HCT116 (cell line): ENCODE measurements at regions not wholly inside any gene's neighbourhood (a gene's known extent, or its start where the extent isn't known, plus 50 kb on each side); places are given as distances from the start of the nearest gene placed in this dataset.

Source experiments
- ATAC-seq: fragments of 200-7000 bp; cut with Tn5 transposase; 2 replicates; pipeline ENCODE4 v1.9.1; 2020; ENCODE audit warnings: mild to moderate bottlenecking, moderate library complexity
- BruUV-seq: library from RNA; stranded (reverse); fragments of 400-500 nt; replicated peaks from 2 replicates; lab custom pipeline; 2021; lab: Mats Ljungman, UMichigan
- CTCF ChIA-PET: fragments of 300-600 bp; sonication (Branson Sonifier 250); formaldehyde crosslinking; loops from one replicate; lab custom pipeline; 2021; ENCODE audit warnings: antibody characterized with exemption; lab: Charles Lee
- POLR2A ChIA-PET: fragments of 300-600, 350-600 bp; sonication (Branson Sonifier 250); formaldehyde crosslinking; loops from one replicate; lab custom pipeline; 2021; ENCODE audit warnings: antibody characterized with exemption; lab: Charles Lee
- RAD21 ChIA-PET, 2 experiments: fragments of 300-600 bp; sonication (Branson Sonifier 250); formaldehyde crosslinking; loops; one replicate each; lab custom pipeline; 2023; ENCODE audit warnings: low total read pairs in 2 of 2; ENCODE audit not compliant: uncharacterized antibody in 2 of 2, unreplicated experiment in 2 of 2, low non-redundant PET in 1 of 2; lab: Charles Lee
- DNase-seq: peaks from one replicate; pipeline ENCODE4 v3.0.0-alpha.2; 2010; ENCODE audit warnings: low read depth, low spot score
- H2AFZ ChIP-seq: fragments of 200-600 bp; shearing (Covaris generic), sonication (generic); 2 replicates; pipeline ENCODE4 v1.6.1; 2017; ENCODE audit warnings: low read depth, mixed run types, mixed read lengths, antibody characterized with exemption, low read length; ENCODE audit not compliant: poor library complexity, severe bottlenecking
- H3K27ac ChIP-seq: 2 replicates; pipeline ENCODE4 v1.5.1; 2012; ENCODE audit warnings: low read depth, low read length
- H3K27me3 ChIP-seq: fragments of 200-600 bp; sonication (generic); 2 replicates; pipeline ENCODE4 v1.6.1; 2016; ENCODE audit warnings: mixed run types, low read length, mixed read lengths; ENCODE audit not compliant: insufficient read depth
- H3K36me3 ChIP-seq, 2 experiments: fragments of 200-500 bp in 1 of 2; fragments of 200-600 bp in 1 of 2; sonication (Bioruptor generic) in 1 of 2; sonication (generic) in 1 of 2; 2 replicates each; pipeline versions ENCODE4 v1.5.1 to v1.6.1; 2014 to 2016; ENCODE audit warnings: low read length in 2 of 2, inconsistent platforms in 1 of 2, mixed read lengths in 1 of 2, mixed run types in 1 of 2; ENCODE audit not compliant: insufficient read depth in 2 of 2, control insufficient read depth in 1 of 2
- H3K4me1 ChIP-seq, 2 experiments: fragments of 200-600 bp in 1 of 2; sonication (generic) in 1 of 2; 2 replicates each; pipeline versions ENCODE4 v1.5.1 to v1.6.1; 2012 to 2017; ENCODE audit warnings: low read length in 2 of 2, inconsistent platforms in 1 of 2, mild to moderate bottlenecking in 1 of 2, mixed read lengths in 1 of 2, mixed run types in 1 of 2, moderate library complexity in 1 of 2; ENCODE audit not compliant: insufficient read depth in 2 of 2, control insufficient read depth in 1 of 2
- H3K4me2 ChIP-seq: fragments of 200-600 bp; sonication (generic); 2 replicates; pipeline ENCODE4 v1.6.1; 2017; ENCODE audit warnings: mixed run types, low read length, mixed read lengths
- H3K4me3 ChIP-seq, 2 experiments: fragments of 200-600 bp in 1 of 2; sonication (generic) in 1 of 2; replicated peaks in 1 of 2; 2 replicates each; pipeline ENCODE4 v1.5.1; 2011 to 2016; ENCODE audit warnings: low read length in 2 of 2, control low read depth in 1 of 2, low read depth in 1 of 2, mild to moderate bottlenecking in 1 of 2, mixed read lengths in 1 of 2, mixed run types in 1 of 2
- H3K79me2 ChIP-seq: fragments of 200-600 bp; sonication (generic); 2 replicates; pipeline ENCODE4 v1.6.1; 2017; ENCODE audit warnings: mild to moderate bottlenecking, mixed run types, low read length, moderate library complexity, mixed read lengths; ENCODE audit not compliant: insufficient read depth
- H3K9ac ChIP-seq: fragments of 200-600 bp; sonication (generic); 2 replicates; pipeline ENCODE4 v1.6.1; 2016; ENCODE audit warnings: low read length, mixed read lengths
- H3K9me2 ChIP-seq: fragments of 200-600 bp; sonication (generic), shearing (Covaris generic); 2 replicates; pipeline ENCODE4 v1.6.1; 2017; ENCODE audit warnings: mixed run types, mild to moderate bottlenecking, moderate library complexity; ENCODE audit not compliant: insufficient read depth
- H3K9me3 ChIP-seq, 2 experiments: fragments of 200-500 bp in 1 of 2; fragments of 200-600 bp in 1 of 2; sonication (Bioruptor generic) in 1 of 2; sonication (generic) in 1 of 2; 2 replicates each; pipeline ENCODE4 v1.6.1; 2014 to 2017; ENCODE audit warnings: low read length in 2 of 2, mixed read lengths in 2 of 2, inconsistent platforms in 1 of 2, low read depth in 1 of 2, mild to moderate bottlenecking in 1 of 2, mixed run types in 1 of 2, moderate library complexity in 1 of 2; ENCODE audit not compliant: control insufficient read depth in 1 of 2, insufficient read depth in 1 of 2
- H4K20me1 ChIP-seq: fragments of 200-600 bp; sonication (generic), shearing (Covaris generic); 2 replicates; pipeline ENCODE4 v1.6.1; 2017; ENCODE audit warnings: mixed run types, mild to moderate bottlenecking, moderate library complexity; ENCODE audit not compliant: insufficient read depth
- CEBPB ChIP-seq: IDR thresholded peaks from 2 replicates; pipeline ENCODE4 v1.6.1; 2012; ENCODE audit warnings: low read depth
- CTCF ChIP-seq, 3 experiments: fragments of 200-600 bp in 1 of 3; sonication (generic) in 1 of 3; IDR thresholded peaks in 2 of 3; conservative IDR thresholded peaks in 1 of 3; 2 replicates each; pipeline ENCODE4 v1.5.1; 2012 to 2017; ENCODE audit warnings: low read depth in 2 of 3, low read length in 2 of 3, antibody characterized with exemption in 1 of 3, borderline replicate concordance in 1 of 3, control low read depth in 1 of 3, mild to moderate bottlenecking in 1 of 3, mixed read lengths in 1 of 3, mixed run types in 1 of 3, moderate library complexity in 1 of 3; ENCODE audit not compliant: insufficient read depth in 1 of 3
- EGR1 ChIP-seq: IDR thresholded peaks from 2 replicates; pipeline ENCODE4 v1.6.1; 2012; ENCODE audit warnings: low read depth
- EZH2 ChIP-seq: fragments of 200-600 bp; sonication (generic); IDR thresholded peaks from 2 replicates; pipeline ENCODE4 v1.6.1; 2017; ENCODE audit warnings: antibody characterized with exemption, mixed run types
- EZH2phosphoT487 ChIP-seq: fragments of 200-600 bp; IDR thresholded peaks from 2 replicates; pipeline ENCODE4 v1.6.1; 2018; ENCODE audit warnings: antibody characterized with exemption, borderline replicate concordance
- JUND ChIP-seq: IDR thresholded peaks from 2 replicates; pipeline ENCODE4 v1.6.1; 2012
- REST ChIP-seq: IDR thresholded peaks from 2 replicates; pipeline ENCODE4 v1.6.1; 2012; ENCODE audit warnings: low read depth
- SP1 ChIP-seq: IDR thresholded peaks from 2 replicates; pipeline ENCODE4 v1.6.1; 2012; ENCODE audit warnings: low read depth
- TCF7L2 ChIP-seq: IDR thresholded peaks from 2 replicates; pipeline ENCODE4 v1.7.0; 2011; ENCODE audit warnings: borderline replicate concordance, inconsistent platforms; ENCODE audit not compliant: insufficient read depth, insufficient read length; ENCODE audit errors: extremely low read depth
- YY1 ChIP-seq: IDR thresholded peaks from 2 replicates; pipeline ENCODE4 v1.6.1; 2011; ENCODE audit warnings: low read length, low read depth, moderate library complexity, mild to moderate bottlenecking; ENCODE audit not compliant: insufficient replicate concordance; ENCODE audit errors: extremely low read depth
- ZBTB33 ChIP-seq: IDR thresholded peaks from 2 replicates; pipeline ENCODE4 v1.6.1; 2011; ENCODE audit warnings: mild to moderate bottlenecking, low read length, moderate library complexity; ENCODE audit not compliant: insufficient replicate concordance; ENCODE audit errors: extremely low read depth
- ZFX ChIP-seq: fragments of 450-650 bp; IDR thresholded peaks from 2 replicates; pipeline ENCODE4 v1.6.1; 2017
- ZNF274 ChIP-seq: fragments of 200-500 bp; sonication (Bioruptor generic); IDR thresholded peaks from 2 replicates; pipeline ENCODE4 v1.6.1; 2014; ENCODE audit warnings: mild to moderate bottlenecking, low read depth, low read length, inconsistent platforms
- intact Hi-C: fragments of 100-400 bp; cut with micrococcal nuclease; formaldehyde crosslinking; loops from 2 replicates; pipeline ENCODE4 v1.10.0; 2022

GRCh38 chr14:106442857-106443256 lies 916.5 kb downstream of the TMEM121 start:
- peaks cover 11 to 13% of the 10 kb centered on the region in 2 experiments; a peak in 2 of 4 replicates for H3K9me3 ChIP-seq
- no peaks in the 10 kb centered on the region for H3K4me1 ChIP-seq
- H3K27ac ChIP-seq: no peak overlapping the region
- ChIA-PET POLR2A (no interaction called here), CTCF (no interaction called here), RAD21 (no interaction called here)
- ATAC-seq (no peak), DNase-seq (no peak)
- H3K79me2 ChIP-seq: no peaks in the 10 kb centered on the region
- intact Hi-C loops: no loop called here
- H3K27me3 ChIP-seq: no peaks in the 10 kb centered on the region
- H2AFZ ChIP-seq: no peak overlapping the region
- TF ChIP-seq SP1 (no peak), EZH2 (no peak), JUND (no peak), REST (no peak), CEBPB (no peak), EGR1 (no peak), YY1 (no peak), ZNF274 (no peak), CTCF (IDR thresholded peaks at IDR 0.05 in 2 of 3, conservative IDR thresholded peaks at IDR 0.05 in 1 of 3; ENCODE audit: borderline replicate concordance in 1 of 3, insufficient read depth in 1 of 3, low read depth in 2 of 3, low read length in 2 of 3) (no peak), ZFX (no peak), ZBTB33 (no peak), EZH2phosphoT487 (no peak), TCF7L2 (no peak)
- H3K4me3 ChIP-seq: no peak overlapping the region
- no peaks in the 10 kb centered on the region for H3K36me3 ChIP-seq
- H4K20me1 ChIP-seq: no peaks in the 10 kb centered on the region
- no peak overlapping the region for H3K4me2 ChIP-seq
- no TSS peak for BruUV-seq
- no peak overlapping the region for H3K9ac ChIP-seq
- no peaks in the 10 kb centered on the region for H3K9me2 ChIP-seq
